ENCODE measurements at regions not wholly inside any gene's neighbourhood (a gene's known extent, or its start where the extent isn't known, plus 50 kb on each side); places are given as distances from the start of the nearest gene placed in this dataset.

GRCh38 chr11:41982276-41982675, 522.8 kb upstream of the LRRC4C start:
- no peak for DNase-seq

- no peak for DNase-seq
These were observed 523.5 kb upstream of the LRRC4C start for GRCh38 chr11:41982975-41983374.

GRCh38 chr11:41983475-41983874, 524.0 kb upstream of the LRRC4C start:
- DNase-seq = no peak

GRCh38 chr11:41984023-41984422, 524.6 kb upstream of the LRRC4C start:
- DNase-seq = no peak

- DNase-seq = no peak
These were observed 526.3 kb upstream of the LRRC4C start for GRCh38 chr11:41985799-41986198.

- no peak for DNase-seq
These were observed 529.6 kb upstream of the LRRC4C start for GRCh38 chr11:41988951-41989572.

GRCh38 chr11:41989823-41990380, 530.5 kb upstream of the LRRC4C start:
- DNase-seq = no peak

GRCh38 chr11:41996533-41996932, 537.1 kb upstream of the LRRC4C start:
- DNase-seq = no peak

GRCh38 chr11:41997844-41998401, 538.5 kb upstream of the LRRC4C start:
- no peak for DNase-seq

- no peak for DNase-seq
These were observed 539.6 kb upstream of the LRRC4C start for GRCh38 chr11:41999066-41999465.

- no peak for DNase-seq
These were observed 544.3 kb upstream of the LRRC4C start for GRCh38 chr11:42003801-42004200.

GRCh38 chr11:42006766-42007165, 547.3 kb upstream of the LRRC4C start:
- DNase-seq = no peak

GRCh38 chr11:42012271-42012670, 552.8 kb upstream of the LRRC4C start:
- no peak for DNase-seq

- DNase-seq = no peak
These were observed 554.3 kb upstream of the LRRC4C start for GRCh38 chr11:42013656-42014201.

- DNase-seq = no peak
These were observed 562.5 kb upstream of the LRRC4C start for GRCh38 chr11:42021911-42022310.

GRCh38 chr11:42023267-42023666, 563.8 kb upstream of the LRRC4C start:
- DNase-seq = no peak

GRCh38 chr11:42025121-42025803, 565.8 kb upstream of the LRRC4C start:
- no peak for DNase-seq

- no peak for DNase-seq
These were observed 575.4 kb upstream of the LRRC4C start for GRCh38 chr11:42034826-42035225.

GRCh38 chr11:42036201-42036600, 576.7 kb upstream of the LRRC4C start:
- DNase-seq = no peak

GRCh38 chr11:42043312-42043711, 583.9 kb upstream of the LRRC4C start:
- no peak for DNase-seq

- DNase-seq = no peak
These were observed 588.4 kb upstream of the LRRC4C start for GRCh38 chr11:42047637-42048555.

- no peak for DNase-seq
These were observed 589.7 kb upstream of the LRRC4C start for GRCh38 chr11:42049186-42049585.

GRCh38 chr11:42049650-42050049, 590.2 kb upstream of the LRRC4C start:
- DNase-seq = no peak
